ENCODE measurements at regions not wholly inside any gene's neighbourhood (a gene's known extent, or its start where the extent isn't known, plus 50 kb on each side); places are given as distances from the start of the nearest gene placed in this dataset.
"Not testable (repeated sequence)": the region's sequence is repeated elsewhere in the genome, so short reads cannot be mapped to it uniquely, and the experiment has no call there.

- TF ChIP-seq EZH2 (IDR thresholded peaks at IDR 0.05; ENCODE audit: borderline replicate concordance, insufficient read depth, low read depth, low read length, poor library complexity, severe bottlenecking) = no peak
- TF ChIP-seq, protein P1, sequence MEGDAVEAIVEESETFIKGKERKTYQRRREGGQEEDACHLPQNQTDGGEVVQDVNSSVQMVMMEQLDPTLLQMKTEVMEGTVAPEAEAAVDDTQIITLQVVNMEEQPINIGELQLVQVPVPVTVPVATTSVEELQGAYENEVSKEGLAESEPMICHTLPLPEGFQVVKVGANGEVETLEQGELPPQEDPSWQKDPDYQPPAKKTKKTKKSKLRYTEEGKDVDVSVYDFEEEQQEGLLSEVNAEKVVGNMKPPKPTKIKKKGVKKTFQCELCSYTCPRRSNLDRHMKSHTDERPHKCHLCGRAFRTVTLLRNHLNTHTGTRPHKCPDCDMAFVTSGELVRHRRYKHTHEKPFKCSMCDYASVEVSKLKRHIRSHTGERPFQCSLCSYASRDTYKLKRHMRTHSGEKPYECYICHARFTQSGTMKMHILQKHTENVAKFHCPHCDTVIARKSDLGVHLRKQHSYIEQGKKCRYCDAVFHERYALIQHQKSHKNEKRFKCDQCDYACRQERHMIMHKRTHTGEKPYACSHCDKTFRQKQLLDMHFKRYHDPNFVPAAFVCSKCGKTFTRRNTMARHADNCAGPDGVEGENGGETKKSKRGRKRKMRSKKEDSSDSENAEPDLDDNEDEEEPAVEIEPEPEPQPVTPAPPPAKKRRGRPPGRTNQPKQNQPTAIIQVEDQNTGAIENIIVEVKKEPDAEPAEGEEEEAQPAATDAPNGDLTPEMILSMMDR (IDR thresholded peaks at IDR 0.05) = no peak
- Histone ChIP-seq H3K27me3 (replicated peaks in 1 of 4; ENCODE audit: control extremely low read depth in 1 of 4, control insufficient read depth in 3 of 4, insufficient read depth in 4 of 4, low read length in 3 of 4) (no peaks in the 10 kb centered on the region), H3K9me3 (ENCODE audit: control extremely low read depth in 1 of 3, control insufficient read depth in 2 of 3, insufficient read depth in 1 of 3, low read length in 2 of 3) (peaks cover 0 to 12% (median 0%) of the 10 kb centered on the region in 3 donors), H3K79me2 (ENCODE audit: control insufficient read depth, insufficient read depth, low read length) (no peaks in the 10 kb centered on the region), H3K9ac (ENCODE audit: low read length) (no peak overlapping the region), H4K20me1 (ENCODE audit: control insufficient read depth, insufficient read depth, low read length, poor library complexity, severe bottlenecking) (no peaks in the 10 kb centered on the region), H3K4me1 (ENCODE audit: control insufficient read depth in 2 of 2, insufficient read depth in 2 of 2, low read length in 2 of 2) (no peaks in the 10 kb centered on the region), H3K27ac (ENCODE audit: low read length in 2 of 2) (no peak overlapping the region), H3K4me3 (ENCODE audit: control extremely low read depth in 1 of 5, extremely low read depth in 1 of 5, insufficient read depth in 1 of 5, low read depth in 2 of 5, low read length in 4 of 5) (no peak overlapping the region), H2AFZ (ENCODE audit: insufficient read depth, low read depth, low read length, poor library complexity, severe bottlenecking) (no peak overlapping the region), H3K36me3 (replicated peaks in 1 of 2; ENCODE audit: control extremely low read depth in 1 of 2, control insufficient read depth in 1 of 2, extremely low read depth in 1 of 2, insufficient read depth in 2 of 2, low read length in 1 of 2) (no peaks in the 10 kb centered on the region), H3K4me2 (replicated peaks; ENCODE audit: low read depth, low read length, poor library complexity, severe bottlenecking) (no peak overlapping the region)
- no peak overlapping the region for H3K4me3 Mint-ChIP-seq
- H3K27ac Mint-ChIP-seq = no peak overlapping the region
- CTCF ChIA-PET = no interaction called here
- H3K27me3 Mint-ChIP-seq = no peaks in the 10 kb centered on the region
- 88% methylated on average over 10 of the region's 11 CpGs for WGBS (ENCODE audit: insufficient coverage)
- DNase-seq (no peak), ATAC-seq (ENCODE audit: low read depth) (no peak)
- intact Hi-C loops (cut with micrococcal nuclease) = no loop called here
- POLR2A ChIA-PET = no interaction called here
- no peaks in the 10 kb centered on the region for H3K4me1 Mint-ChIP-seq
- peaks cover 3% of the 10 kb centered on the region for H3K9me3 Mint-ChIP-seq (ENCODE audit: insufficient read depth)
Measured at GRCh38 chr10:34058845-34059614, 724.6 kb upstream of the NRP1 start.

GRCh38 chr10:34055410-34055985 lies 721.0 kb upstream of the NRP1 start:
- H2AFZ ChIP-seq (ENCODE audit: insufficient read depth, low read depth, low read length, poor library complexity, severe bottlenecking); H3K27ac ChIP-seq (ENCODE audit: low read length in 2 of 2); H3K4me1 Mint-ChIP-seq; CTCF ChIA-PET; H3K4me2 ChIP-seq (replicated peaks; ENCODE audit: low read depth, low read length, poor library complexity, severe bottlenecking); intact Hi-C loops (cut with micrococcal nuclease); H3K27me3 ChIP-seq (replicated peaks in 1 of 4; ENCODE audit: control extremely low read depth in 1 of 4, control insufficient read depth in 3 of 4, insufficient read depth in 4 of 4, low read length in 3 of 4); H4K20me1 ChIP-seq (ENCODE audit: control insufficient read depth, insufficient read depth, low read length, poor library complexity, severe bottlenecking); ATAC-seq (ENCODE audit: low read depth); H3K36me3 ChIP-seq (replicated peaks in 1 of 2; ENCODE audit: control extremely low read depth in 1 of 2, control insufficient read depth in 1 of 2, extremely low read depth in 1 of 2, insufficient read depth in 2 of 2, low read length in 1 of 2); H3K27ac Mint-ChIP-seq; H3K27me3 Mint-ChIP-seq; POLR2A ChIA-PET; H3K79me2 ChIP-seq (ENCODE audit: control insufficient read depth, insufficient read depth, low read length); DNase-seq; H3K4me3 Mint-ChIP-seq; H3K4me1 ChIP-seq (ENCODE audit: control insufficient read depth in 2 of 2, insufficient read depth in 2 of 2, low read length in 2 of 2); H3K9me3 Mint-ChIP-seq (ENCODE audit: insufficient read depth); H3K9ac ChIP-seq (ENCODE audit: low read length); H3K4me3 ChIP-seq (ENCODE audit: control extremely low read depth in 1 of 5, extremely low read depth in 1 of 5, insufficient read depth in 1 of 5, low read depth in 2 of 5, low read length in 4 of 5): not testable (repeated sequence)
- WGBS (ENCODE audit: insufficient coverage) = 93% methylated on average over 35 of the region's 38 CpGs
- H3K9me3 ChIP-seq (ENCODE audit: control extremely low read depth in 1 of 3, control insufficient read depth in 2 of 3, insufficient read depth in 1 of 3, low read length in 2 of 3) = peaks cover 0 to 12% (median 0%) of the 10 kb centered on the region in 3 donors

Measured in B cell (primary cell).